ENCODE measurements at regions not wholly inside any gene's neighbourhood (a gene's known extent, or its start where the extent isn't known, plus 50 kb on each side); places are given as distances from the start of the nearest gene placed in this dataset.

GRCh38 chr5:171681061-171681460 lies 104.6 kb upstream of the SMIM23 start:
- peaks cover 13% of the 10 kb centered on the region for H3K27me3 ChIP-seq
- TF ChIP-seq CTCF (IDR thresholded peaks at IDR 0.05) (no peak), POLR2A (IDR thresholded peaks at IDR 0.05) (no peak), POLR2AphosphoS5 (IDR thresholded peaks at IDR 0.05) (no peak), EP300 (IDR thresholded peaks at IDR 0.05) (no peak)
- 78% methylated on average over 4 of the region's 4 CpGs for WGBS
- no peaks in the 10 kb centered on the region for H3K36me3 ChIP-seq
- no peaks in the 10 kb centered on the region for H3K9me3 ChIP-seq
- no peak for DNase-seq (ENCODE audit: low spot score in 2 of 2)
- no peak overlapping the region for H3K4me3 ChIP-seq
- H3K4me1 ChIP-seq: peaks cover 8% of the 10 kb centered on the region
- H3K27ac ChIP-seq: no peak overlapping the region

GRCh38 chr5:171681677-171682076 lies 103.9 kb upstream of the SMIM23 start:
- TF ChIP-seq POLR2A (IDR thresholded peaks at IDR 0.05) (no peak), EP300 (IDR thresholded peaks at IDR 0.05) (no peak), POLR2AphosphoS5 (IDR thresholded peaks at IDR 0.05) (no peak), CTCF (IDR thresholded peaks at IDR 0.05) (no peak)
- Histone ChIP-seq H3K9me3 (no peaks in the 10 kb centered on the region), H3K36me3 (no peaks in the 10 kb centered on the region), H3K27me3 (peaks cover 13% of the 10 kb centered on the region), H3K27ac (no peak overlapping the region), H3K4me3 (no peak overlapping the region), H3K4me1 (peaks cover 8% of the 10 kb centered on the region)
- 35% methylated on average over 6 of the region's 6 CpGs for WGBS
- no peak for DNase-seq (ENCODE audit: low spot score in 2 of 2)

GRCh38 chr5:171682801-171683200 lies 102.8 kb upstream of the SMIM23 start:
- TF ChIP-seq EP300 (IDR thresholded peaks at IDR 0.05) (no peak), POLR2A (IDR thresholded peaks at IDR 0.05) (no peak), POLR2AphosphoS5 (IDR thresholded peaks at IDR 0.05) (no peak), CTCF (IDR thresholded peaks at IDR 0.05) (no peak)
- Histone ChIP-seq H3K4me3 (no peak overlapping the region), H3K4me1 (peaks cover 8% of the 10 kb centered on the region), H3K36me3 (no peaks in the 10 kb centered on the region), H3K27ac (no peak overlapping the region), H3K27me3 (peaks cover 13% of the 10 kb centered on the region), H3K9me3 (no peaks in the 10 kb centered on the region)
- no peak for DNase-seq (ENCODE audit: low spot score in 2 of 2)
- WGBS: 54% methylated on average over 9 of the region's 9 CpGs

- TF ChIP-seq POLR2AphosphoS5 (IDR thresholded peaks at IDR 0.05): no peak
- TF ChIP-seq CTCF (IDR thresholded peaks at IDR 0.05): no peak
- no peak for TF ChIP-seq POLR2A (IDR thresholded peaks at IDR 0.05)
- no peak for TF ChIP-seq EP300 (IDR thresholded peaks at IDR 0.05)
- H3K27ac ChIP-seq: no peak overlapping the region
- H3K4me1 ChIP-seq: peaks cover 8% of the 10 kb centered on the region
- 79% methylated on average over 5 of the region's 5 CpGs for WGBS
- H3K27me3 ChIP-seq: peaks cover 13% of the 10 kb centered on the region
- DNase-seq (ENCODE audit: low spot score in 2 of 2): no peak
- no peaks in the 10 kb centered on the region for H3K36me3 ChIP-seq
- H3K4me3 ChIP-seq: no peak overlapping the region
- no peaks in the 10 kb centered on the region for H3K9me3 ChIP-seq
Observed at GRCh38 chr5:171684169-171684568, 101.4 kb upstream of the SMIM23 start.

GRCh38 chr5:171688696-171689495 lies 96.7 kb upstream of the SMIM23 start:
- H3K4me1 ChIP-seq: no peaks in the 10 kb centered on the region
- WGBS: 90% methylated on average over 10 of the region's 11 CpGs
- H3K27ac ChIP-seq: no peak overlapping the region
- H3K9me3 ChIP-seq: no peaks in the 10 kb centered on the region
- TF ChIP-seq EP300 (IDR thresholded peaks at IDR 0.05) (no peak), POLR2A (IDR thresholded peaks at IDR 0.05) (no peak), CTCF (IDR thresholded peaks at IDR 0.05) (no peak), POLR2AphosphoS5 (IDR thresholded peaks at IDR 0.05) (no peak)
- H3K27me3 ChIP-seq: no peaks in the 10 kb centered on the region
- no peak overlapping the region for H3K4me3 ChIP-seq
- DNase-seq (ENCODE audit: low spot score in 2 of 2): peak in 1 of 2 donors; percentile 55
- no peaks in the 10 kb centered on the region for H3K36me3 ChIP-seq

Data from suprapubic skin (tissue), 4 donors.